GM12865 (cell line): ENCODE measurements at regions not wholly inside any gene's neighbourhood (a gene's known extent, or its start where the extent isn't known, plus 50 kb on each side); places are given as distances from the start of the nearest gene placed in this dataset.

Source experiments
- DNase-seq: peaks from one replicate; pipeline ENCODE4 v3.0.0; 2010; ENCODE audit warnings: low read depth
- H3K4me3 ChIP-seq: 2 replicates; pipeline ENCODE4 v1.5.1; 2011; ENCODE audit warnings: mild to moderate bottlenecking, low read depth, low read length, control low read depth
- CTCF ChIP-seq: IDR thresholded peaks from 2 replicates; pipeline ENCODE4 v1.5.1; 2011; ENCODE audit warnings: low read length, control low read depth, low read depth, inconsistent platforms; ENCODE audit not compliant: insufficient read depth; ENCODE audit errors: missing control alignments

- no peak for DNase-seq
- TF ChIP-seq CTCF = no peak
- no peak overlapping the region for H3K4me3 ChIP-seq
These were observed 501.2 kb upstream of the CNTN3 start for GRCh38 chr3:75115695-75116094.

GRCh38 chr3:75118779-75119178 lies 504.3 kb upstream of the CNTN3 start:
- H3K4me3 ChIP-seq = no peak overlapping the region
- no peak for DNase-seq
- no peak for TF ChIP-seq CTCF

- no peak for DNase-seq
- TF ChIP-seq CTCF = no peak
These were observed 512.1 kb upstream of the CNTN3 start for GRCh38 chr3:75126556-75126955.

GRCh38 chr3:75129101-75129500 lies 514.6 kb upstream of the CNTN3 start:
- H3K4me3 ChIP-seq = no peak overlapping the region
- TF ChIP-seq CTCF = no peak
- no peak for DNase-seq

More at GRCh38 chr3:75126556-75126955, 512.1 kb upstream of the CNTN3 start:
- no peak overlapping the region for H3K4me3 ChIP-seq

GRCh38 chr3:75136100-75136897 lies 521.8 kb upstream of the CNTN3 start:
- no peak overlapping the region for H3K4me3 ChIP-seq
- no peak for DNase-seq
- TF ChIP-seq CTCF = no peak

- H3K4me3 ChIP-seq = no peak overlapping the region
- TF ChIP-seq CTCF = no peak
- no peak for DNase-seq
These were observed 523.9 kb upstream of the CNTN3 start for GRCh38 chr3:75138345-75138744.
